CMK (cell line): ENCODE measurements at regions not wholly inside any gene's neighbourhood (a gene's known extent, or its start where the extent isn't known, plus 50 kb on each side); places are given as distances from the start of the nearest gene placed in this dataset.
"Not testable (repeated sequence)": the region's sequence is repeated elsewhere in the genome, so short reads cannot be mapped to it uniquely, and the experiment has no call there.

ENCODE experiments used
- DNase-seq: peaks from one replicate; pipeline ENCODE4 v3.0.0-alpha.2; 2010; ENCODE audit warnings: low read depth

DNA sequence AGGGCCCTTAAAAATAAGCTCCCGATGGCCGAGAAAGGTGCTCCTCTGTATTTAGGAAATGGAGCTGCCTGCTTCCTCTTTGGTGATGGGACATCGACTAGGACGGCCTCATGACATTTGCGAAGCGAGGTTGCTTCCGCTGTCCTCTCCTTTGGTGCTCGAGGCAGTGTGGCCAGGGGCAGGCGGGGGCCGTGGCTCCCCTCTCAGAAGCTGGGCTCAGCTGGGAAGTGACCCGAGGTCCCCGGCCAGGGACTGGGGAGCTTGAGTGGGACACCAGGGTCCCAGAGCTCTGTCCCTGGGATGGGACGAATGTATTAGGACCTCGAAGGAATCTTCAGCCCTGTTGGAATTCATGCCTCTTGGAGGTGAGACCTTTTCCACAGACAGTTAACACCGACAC, 151.1 kb downstream of the CTTN start:
- DNase-seq: no peak

DNA sequence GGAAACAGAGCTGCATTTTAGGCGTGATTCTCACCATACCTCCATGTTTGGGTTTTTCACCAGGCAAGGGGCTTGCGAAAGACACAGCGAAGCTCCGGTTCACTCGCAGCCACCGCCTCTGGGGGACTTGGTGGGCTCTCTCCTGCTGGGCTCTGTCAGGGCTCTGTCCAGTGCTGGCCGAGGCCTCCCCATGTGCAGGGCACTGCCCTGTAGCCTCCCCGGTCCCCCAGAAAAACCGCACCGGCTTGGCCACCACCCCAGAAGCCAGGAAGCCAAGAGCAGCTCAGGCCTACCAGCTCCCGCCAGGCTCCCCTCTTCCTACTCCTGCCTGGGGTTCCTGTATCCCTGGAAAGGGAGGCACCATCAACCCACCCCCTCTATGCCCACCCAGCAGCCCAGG, 151.5 kb downstream of the CTTN start:
- no peak for DNase-seq

DNA sequence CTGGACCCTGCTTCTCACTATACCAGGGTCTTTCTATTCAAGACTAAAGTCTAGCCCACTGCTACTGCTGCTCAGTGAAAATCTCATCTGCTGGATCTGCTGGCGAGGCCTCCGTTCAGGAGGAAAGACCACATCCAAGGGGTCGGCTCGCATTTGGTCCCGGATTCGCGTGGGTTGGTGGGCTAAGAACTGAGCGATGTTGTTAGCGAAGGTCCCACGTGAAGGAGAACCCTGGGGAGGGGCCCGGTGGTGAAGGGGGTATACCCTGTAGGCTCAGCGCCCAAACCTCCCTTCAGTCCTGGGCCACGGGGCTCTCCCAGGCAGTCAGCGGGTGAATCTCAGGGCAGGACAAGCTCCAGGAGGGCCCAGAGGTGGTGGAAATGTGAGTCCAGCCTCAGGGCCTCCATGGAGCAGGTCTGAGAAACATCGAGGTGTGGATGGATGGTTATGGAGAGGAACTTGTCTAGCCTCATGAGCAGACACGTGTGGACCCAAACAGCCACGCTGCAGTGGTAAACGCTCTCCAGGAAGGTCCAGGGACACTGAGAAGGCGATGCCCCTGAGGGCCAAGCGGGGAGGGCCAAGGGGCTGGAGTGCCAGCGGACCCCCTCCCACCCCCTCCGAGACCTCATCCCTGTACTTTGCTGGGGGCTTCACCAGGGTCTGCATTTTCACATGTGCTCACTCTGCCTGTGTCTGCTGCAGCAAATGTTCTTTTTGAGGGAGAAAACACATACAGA, 152.3 kb downstream of the CTTN start:
- DNase-seq: no peak

DNA sequence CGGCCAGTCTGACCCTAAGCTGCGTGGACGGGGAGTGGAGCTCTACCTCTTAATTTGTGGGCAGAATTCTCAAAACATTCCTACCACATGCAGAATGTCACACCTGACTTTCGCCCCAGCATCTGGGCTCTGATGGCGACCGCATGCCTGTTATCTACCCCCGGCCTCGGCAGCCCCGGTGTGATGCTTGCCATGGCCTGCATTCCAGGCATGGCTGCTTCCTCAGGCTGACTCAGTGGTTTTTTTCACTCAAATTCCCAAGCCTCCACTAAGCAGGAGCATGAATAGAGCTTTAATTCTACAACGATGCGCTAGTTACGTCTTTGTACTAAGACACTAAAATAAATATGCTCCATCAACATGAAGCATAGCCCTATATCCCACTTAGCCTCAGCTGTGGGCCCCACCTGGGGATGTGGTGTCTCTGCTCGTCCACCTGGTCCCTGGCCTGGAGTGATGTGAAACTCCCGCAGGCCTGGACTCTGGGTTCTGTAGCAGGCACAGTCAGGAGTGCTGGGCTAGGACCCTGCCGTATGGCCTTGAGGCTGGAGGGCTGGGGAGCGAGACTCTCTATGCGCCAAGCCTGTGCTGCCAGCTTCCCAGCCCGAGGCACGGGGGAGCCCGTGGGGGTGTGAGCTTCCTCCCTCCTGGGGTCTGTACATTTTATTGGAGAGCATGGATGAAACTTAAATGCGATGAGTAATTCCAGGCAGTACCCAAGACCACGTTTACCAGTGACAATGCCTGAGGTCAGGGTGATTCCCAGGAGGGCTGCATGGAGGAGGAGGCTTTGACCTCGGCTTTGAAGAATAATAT, 153.2 kb downstream of the CTTN start:
- no peak for DNase-seq

DNA sequence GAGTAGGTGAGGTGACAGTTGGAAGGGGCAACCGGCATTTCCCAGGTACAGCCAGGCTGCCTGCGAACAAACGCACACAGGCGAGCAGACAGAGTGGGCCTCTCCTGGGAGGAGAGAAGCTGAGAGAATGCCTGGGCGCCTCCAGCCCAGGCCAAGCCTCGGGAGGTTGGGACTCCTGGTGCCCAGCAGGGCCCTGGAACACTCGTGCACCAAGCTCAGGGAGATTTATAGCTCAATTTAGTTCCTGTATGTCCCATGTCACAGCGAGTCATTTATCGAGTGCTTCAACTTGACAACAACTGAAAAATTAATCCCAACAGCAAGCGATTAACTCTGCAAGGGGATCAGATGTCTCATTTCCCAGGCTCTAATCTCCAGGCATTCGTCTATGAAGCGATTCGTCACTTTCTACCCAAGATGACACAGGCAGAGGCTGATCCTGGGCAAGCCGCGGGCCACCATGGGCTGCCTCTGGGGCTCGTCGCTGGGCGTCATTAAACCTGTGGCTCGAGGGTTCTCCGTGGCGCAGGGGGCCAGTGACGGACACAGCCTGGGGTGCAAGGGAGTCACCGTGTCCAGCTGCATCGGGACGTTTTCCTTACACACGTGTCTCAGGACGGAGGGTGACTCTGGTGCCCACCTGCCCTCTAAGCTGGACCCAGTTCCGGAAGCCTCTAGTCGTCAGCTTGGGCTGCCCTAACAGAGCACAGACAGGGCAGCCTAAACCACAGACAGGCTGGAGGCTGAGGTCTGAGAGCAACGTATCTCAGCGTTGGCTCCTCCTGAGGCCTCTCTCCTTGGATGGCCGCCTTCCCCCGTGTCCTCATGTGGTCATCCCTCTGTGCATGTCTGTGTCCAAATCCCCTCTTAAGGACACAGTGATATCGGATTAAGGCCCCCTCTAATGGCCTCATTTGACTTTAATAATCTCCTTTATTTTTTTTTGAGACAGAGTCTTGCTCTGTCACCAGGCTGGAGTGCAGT, 154.1 kb downstream of the CTTN start:
- DNase-seq: no peak

DNA sequence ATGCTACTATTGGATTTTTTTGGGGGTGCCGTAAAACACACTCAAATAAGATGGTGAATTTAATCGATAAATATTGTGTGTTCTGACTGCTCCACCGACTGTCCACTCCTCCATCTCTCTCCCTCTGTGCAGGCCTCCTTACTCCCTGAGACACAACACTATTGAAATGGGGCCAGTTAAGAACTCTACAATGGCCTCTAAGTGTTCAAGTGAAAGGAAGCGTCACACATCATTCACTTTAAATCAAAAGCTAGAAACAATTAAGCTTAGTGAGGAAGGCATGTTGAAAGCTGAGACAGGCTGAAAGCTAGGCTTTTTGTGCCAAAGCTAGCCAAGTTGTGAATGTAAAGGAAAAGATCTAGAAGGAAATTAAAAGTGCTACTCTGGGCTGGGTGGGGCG, 156.7 kb downstream of the CTTN start:
- DNase-seq: no peak

DNA sequence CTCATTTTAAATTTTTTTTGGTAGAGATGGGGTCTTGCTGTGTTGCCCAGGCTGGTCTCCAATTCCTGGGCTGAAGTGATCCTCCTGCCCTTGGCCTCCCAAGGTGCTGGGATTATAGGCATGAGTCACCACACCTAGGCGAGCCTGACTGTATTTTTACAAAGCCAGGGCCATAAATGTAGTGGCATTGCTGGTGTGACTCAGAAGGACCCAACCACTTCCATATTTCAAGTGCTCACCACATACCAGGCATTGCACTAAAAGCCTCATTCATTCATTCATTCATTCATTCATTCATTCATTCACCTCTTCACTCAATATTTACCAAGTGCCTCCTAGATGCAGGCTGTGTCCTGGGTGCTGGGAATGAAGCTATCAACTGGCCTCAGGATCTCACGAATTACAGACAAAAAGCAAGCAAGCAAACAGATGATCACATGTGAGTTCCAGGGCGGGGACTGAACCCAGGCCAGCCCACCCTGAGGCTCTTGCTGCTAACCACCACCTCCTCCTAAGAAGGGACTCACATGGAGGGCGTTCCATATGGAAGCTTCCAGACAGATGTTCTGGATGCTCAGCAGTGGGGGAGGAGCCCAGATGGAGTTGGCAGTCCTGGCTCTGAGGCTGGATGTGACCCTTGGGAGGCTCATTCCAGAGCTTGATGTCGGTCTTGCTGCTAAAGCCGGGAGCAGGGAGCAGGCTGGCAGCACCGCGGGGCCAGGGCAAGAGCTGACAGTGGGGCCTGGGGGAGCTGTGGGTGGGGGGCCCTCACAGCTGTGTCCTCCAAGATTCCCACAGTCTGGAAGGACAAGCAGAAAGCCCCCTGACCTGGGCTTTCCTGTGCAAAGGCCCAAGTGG, 158.8 kb downstream of the CTTN start:
- no peak for DNase-seq

DNA sequence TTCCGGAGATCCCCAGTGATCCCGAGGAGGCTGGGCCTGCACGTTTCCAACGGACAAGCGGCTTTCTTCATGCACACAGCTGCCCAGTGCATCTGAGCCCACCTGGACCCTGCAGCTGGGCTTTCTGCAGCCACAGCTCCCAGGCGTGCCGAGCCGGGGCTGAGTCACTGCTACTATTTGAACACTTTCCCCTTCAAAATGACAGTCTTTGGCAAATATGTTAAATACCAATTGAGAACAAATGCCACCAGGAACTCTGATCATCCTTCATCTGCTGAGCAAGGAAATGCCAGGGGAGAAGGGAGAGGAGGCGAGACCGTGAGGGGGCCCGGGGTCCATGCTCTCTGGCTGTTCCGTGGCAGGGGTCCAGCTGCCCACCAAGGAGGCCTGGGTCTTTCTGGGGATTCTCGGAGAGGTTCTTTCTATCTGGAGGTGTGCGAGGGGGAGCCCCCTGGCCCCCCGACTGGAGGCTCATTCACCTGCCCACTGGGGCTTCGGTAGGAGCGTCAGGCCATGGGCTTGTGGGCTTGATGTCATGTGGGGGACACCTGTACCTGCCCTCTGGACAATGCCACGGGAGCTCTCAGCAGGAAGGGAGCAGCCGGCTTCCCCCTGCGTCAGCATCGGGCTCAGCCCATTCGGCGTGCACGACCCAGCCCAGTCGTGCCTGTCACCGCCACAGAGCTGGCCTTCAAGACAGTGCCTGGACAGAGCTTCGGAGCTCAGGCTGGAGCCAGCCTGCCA, 159.6 kb downstream of the CTTN start:
- no peak for DNase-seq

DNA sequence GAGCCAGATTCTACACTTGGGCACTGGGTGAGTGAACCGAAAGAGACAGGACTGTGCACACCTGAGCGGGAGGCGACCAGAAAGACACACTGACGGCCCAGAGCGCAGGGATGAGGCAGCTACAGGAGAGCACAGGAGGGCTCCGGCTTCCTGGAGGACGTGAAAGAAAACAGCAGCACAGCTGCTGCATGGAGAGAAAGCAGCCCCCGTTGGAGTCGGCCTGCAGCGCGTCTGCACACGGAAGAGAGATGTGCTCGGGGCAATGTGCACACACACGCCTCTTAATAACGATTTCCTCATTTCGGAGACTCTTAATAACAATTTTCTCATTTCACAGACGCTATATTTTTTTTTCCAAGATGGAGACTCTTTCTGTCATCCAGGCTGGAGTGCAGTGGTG, 160.4 kb downstream of the CTTN start:
- no peak for DNase-seq

DNA sequence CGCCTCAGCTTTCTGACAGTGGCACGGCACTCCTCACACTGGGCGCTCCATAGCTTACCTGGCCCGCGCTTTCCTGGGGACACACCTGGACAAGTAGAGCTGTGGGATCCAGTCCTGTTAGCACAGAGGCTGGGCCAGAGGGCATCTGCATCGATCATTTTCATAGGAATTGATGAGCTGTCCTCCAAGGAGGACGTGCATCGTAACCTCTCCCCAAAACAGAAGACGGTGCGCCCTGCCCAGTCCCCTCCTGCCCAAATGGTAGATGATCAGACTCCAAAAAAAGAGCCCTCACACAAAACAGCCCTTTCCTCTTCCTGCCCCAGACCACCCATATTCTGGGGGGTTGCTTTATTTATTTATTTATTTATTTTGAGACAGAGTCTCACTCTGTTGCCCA, 161.2 kb downstream of the CTTN start:
- no peak for DNase-seq

DNA sequence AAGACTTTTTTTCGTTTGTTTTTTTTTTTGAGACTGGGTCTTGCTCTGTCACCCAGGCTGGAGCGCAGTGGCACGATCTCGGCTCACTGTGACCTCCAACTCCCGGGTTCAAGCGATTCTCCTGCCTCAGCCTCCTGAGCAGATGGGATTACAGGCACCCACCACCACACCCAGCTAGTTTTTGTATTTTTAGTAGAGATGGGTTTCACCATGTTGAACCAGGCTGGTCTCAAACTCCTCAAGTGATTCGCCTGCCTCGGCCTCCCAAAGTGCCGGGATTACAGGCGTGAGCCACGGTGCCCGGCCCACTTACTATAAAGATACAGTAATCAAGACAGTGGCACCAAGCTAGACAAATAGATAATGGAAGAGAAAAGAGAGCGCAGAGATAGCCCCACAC, 162.3 kb downstream of the CTTN start:
- not testable (repeated sequence) for DNase-seq

DNA sequence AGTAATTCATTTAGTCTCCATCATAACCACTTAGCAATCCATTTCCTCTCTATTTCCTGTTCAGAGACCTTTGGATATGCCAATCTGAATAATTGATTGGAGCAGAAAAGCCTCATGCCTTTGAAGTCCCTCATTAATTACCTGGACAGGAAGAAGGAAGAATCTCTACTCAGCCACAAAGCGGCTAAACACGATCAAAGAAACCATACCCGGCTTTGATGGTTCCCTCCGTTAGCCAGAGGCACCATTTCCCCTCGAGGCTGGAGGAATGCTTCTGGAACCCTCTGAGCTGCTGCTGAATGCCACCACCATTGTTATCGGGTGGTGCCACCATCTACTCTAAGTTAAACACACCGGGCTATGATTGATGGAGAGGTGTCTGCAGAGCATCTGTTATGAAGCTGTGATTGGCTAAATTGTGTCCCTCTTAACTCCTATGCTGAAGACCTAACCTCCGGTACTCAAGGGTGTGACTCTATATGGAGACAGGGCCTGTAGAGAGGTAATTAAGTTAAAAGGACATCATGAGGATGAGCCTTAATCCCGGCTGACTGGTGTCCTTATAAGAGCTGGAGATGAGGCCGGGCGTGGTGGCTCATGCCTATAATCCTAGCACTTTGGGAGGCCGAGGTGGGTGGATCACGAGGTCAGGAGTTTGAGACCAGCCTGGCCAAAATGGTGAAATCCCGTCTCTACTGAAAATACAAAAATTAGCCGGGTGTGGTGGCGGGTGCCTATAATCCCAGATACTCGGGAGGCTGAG, 168.6 kb downstream of the CTTN start:
- DNase-seq: no peak

DNA sequence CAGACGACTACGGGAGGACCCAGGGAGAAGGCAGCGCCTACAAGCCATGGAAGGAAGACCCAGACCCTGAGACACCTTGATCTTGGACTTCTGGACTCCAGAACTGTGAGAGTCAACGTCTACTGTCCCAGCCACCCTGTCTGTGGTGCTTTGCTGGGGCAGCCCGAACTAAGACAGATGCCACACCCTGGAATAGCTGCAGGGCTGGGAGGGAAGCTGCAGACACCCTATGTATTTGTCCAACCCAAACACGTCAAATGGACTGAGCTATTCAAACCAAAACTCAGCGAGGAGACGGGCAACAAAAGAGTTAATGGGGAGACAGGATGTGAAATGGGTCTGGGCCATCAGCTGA, 169.3 kb downstream of the CTTN start:
- no peak for DNase-seq

DNA sequence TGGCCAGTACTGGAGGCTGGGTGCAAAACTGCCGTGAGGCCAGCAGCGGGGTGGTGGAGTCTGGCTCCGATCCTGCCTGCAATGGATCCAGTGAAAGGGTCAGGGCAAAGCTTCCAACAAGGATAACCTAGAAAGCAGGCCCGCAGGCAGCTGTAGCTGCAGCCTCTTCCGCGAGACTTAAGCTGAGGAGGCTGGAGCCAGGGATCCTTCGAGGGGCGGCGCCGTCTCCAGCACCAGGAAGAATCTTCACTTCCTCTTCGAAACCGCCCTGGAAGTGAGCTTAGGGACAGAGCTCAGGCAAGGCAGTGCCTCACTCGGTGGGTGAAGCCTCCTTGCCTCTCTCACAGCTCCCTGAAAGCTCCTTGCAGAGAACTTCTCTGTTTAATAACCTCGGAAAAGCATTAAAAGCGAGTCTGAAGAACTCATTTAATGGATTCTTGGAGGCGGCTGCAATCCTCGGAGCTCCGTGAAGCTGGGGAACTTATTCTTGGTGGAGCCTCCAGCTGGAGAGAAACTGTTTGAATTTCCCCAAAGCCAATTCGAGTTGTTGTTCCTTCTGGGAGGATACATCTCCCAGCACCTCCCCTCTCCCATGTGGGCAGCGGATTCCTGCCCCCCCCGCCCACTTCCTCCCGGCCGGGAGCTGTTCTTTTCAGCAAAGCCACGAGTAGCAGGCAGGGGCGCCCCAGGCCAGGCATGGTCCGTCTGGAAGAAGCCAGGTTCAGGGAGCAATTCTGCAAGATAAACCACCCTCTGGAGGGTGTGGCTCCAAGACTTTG, 169.9 kb downstream of the CTTN start:
- no peak for DNase-seq

DNA sequence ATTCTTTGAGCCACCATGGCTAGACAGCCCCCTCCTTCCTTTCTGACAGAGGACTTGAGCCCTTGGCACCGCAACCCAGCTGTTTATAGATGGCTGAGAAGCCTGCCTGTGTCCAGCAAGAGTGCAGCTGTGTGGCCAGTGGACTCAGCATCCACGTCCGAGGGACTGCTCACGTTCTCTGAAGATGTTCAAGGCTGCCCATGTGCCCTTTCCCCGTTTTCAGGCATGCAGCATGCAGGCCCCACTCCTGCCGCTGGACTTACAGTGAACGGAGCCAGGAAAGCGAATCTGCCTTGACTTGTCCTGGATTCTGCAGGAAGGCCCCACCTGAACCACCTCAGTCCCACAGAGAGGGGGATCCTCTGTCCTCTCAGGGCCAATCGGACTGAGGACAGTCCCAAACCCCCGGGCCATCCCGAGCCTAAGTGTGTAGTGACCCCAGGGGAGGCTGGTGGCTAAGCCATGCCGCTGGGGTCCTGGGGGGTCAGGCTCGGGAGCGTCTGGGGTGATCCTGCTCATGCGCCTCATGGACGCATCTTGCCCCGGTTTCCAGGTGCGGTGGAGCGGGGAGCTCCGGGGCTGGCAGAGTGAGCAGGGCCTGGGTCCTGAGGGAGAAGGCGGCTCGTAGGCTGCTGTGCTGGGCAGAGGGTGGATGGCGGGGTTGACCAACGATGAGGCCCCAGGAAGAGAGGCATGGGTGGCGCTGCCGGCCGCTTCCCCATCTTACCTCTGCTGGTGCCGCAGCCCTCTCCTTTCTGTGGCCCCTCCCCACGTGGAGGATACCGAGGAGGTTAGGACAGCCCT, 170.7 kb downstream of the CTTN start:
- DNase-seq: no peak

DNA sequence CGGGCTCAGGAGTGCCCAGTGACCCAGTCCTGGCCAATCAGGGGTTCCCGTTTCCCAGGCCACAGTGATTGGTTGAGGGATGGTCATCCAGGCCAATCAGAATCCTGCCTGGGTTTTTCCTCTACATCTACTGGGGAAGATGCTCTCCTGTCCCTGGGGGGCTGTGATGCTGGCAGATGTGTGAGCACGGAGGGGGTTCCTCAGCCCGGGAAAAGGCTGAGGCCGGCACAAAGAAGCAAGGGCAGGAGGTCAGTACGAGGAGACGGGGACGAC, 171.2 kb downstream of the CTTN start:
- DNase-seq: no peak

DNA sequence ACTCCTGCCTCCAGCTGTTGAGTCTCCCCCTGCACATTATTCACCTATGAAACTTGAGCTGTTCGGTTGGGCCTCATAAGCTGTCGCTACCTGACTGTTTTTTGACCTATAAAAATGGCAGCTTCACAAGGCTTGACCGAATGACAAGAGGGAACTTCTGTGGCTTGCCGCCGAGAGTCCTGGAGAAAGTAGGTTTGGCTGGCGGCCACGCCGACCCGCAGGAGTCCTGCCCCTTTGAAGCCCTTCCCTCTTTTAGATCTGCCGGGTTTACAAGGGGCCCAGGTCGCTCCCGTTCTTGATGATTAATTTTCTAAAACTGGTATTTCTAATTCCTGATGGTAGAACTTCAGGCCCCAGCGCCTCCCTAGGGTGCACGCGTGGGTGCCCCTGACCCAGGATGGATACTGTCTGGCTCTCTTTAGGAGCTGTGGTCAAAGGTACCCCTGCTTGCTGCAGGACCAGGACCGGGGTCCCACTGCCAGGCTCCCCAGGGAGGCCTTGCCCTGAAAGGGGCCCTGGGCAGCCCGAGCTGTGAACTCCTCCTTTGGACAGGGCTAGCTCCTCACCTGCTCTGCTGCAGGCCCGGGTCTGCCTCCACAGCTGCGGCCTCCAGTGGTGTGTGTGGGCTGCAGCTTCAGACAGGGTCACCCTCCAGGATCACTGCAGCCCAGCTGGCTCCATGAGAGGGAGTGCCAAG, 171.8 kb downstream of the CTTN start:
- DNase-seq: no peak
